Stomach (tissue), 8 donors: ENCODE measurements at regions not wholly inside any gene's neighbourhood (a gene's known extent, or its start where the extent isn't known, plus 50 kb on each side); places are given as distances from the start of the nearest gene placed in this dataset.

Experiments
- DNase-seq, 2 donors: peaks; one replicate each; pipeline versions ENCODE4 v3.0.0 to v3.0.0-alpha.2; 2013 to 2019
- H3K27ac ChIP-seq, 5 donors: fragments of 200-600 bp in 4 of 5; sonication (generic) in 4 of 5; one replicate each; pipeline ENCODE4 v1.5.1; 2013 to 2019; ENCODE audit warnings: mild to moderate bottlenecking in 1 of 5, moderate library complexity in 1 of 5
- H3K27me3 ChIP-seq, 3 donors: fragments of 200-600 bp; sonication (generic); one replicate each; pipeline ENCODE4 v1.5.1; 2017 to 2019; ENCODE audit warnings: mixed run types in 1 of 3
- H3K36me3 ChIP-seq, 4 donors: fragments of 200-600 bp; sonication (generic); 1 replicate in 3 of 4; 2 replicates in 1 of 4; pipeline ENCODE4 v1.5.1; 2016 to 2019
- H3K4me1 ChIP-seq, 4 donors: fragments of 200-600 bp; sonication (generic); one replicate each; pipeline ENCODE4 v1.5.1; 2016 to 2019
- H3K4me3 ChIP-seq, 4 donors: fragments of 200-600 bp; sonication (generic) in 3 of 4; one replicate each; pipeline ENCODE4 v1.5.1; 2016 to 2019; ENCODE audit warnings: mild to moderate bottlenecking in 1 of 4
- H3K9me3 ChIP-seq, 4 donors: fragments of 200-600 bp; sonication (generic); one replicate each; pipeline ENCODE4 v1.5.1; 2016 to 2019
- CTCF ChIP-seq, 7 experiments: fragments of 450-650 bp in 4 of 7; fragments of 200-600 bp in 3 of 7; sonication (generic) in 3 of 7; IDR thresholded peaks; one replicate each; pipeline ENCODE4 v1.5.1; 2016 to 2019; ENCODE audit warnings: antibody characterized with exemption in 7 of 7, control low read depth in 2 of 7, mild to moderate bottlenecking in 1 of 7
- EP300 ChIP-seq: sonication (generic); formaldehyde crosslinking; IDR thresholded peaks from one replicate; pipeline ENCODE4 v1.6.1; 2017; ENCODE audit warnings: antibody characterized with exemption
- POLR2A ChIP-seq, 4 donors: fragments of 450-650 bp; IDR thresholded peaks; one replicate each; pipeline ENCODE4 v1.6.1; 2016; ENCODE audit warnings: antibody characterized with exemption in 4 of 4, control low read depth in 2 of 4, mild to moderate bottlenecking in 1 of 4, moderate library complexity in 1 of 4
- POLR2AphosphoS5 ChIP-seq, 3 donors: sonication (generic); formaldehyde crosslinking; IDR thresholded peaks; one replicate each; pipeline ENCODE4 v1.6.1; 2016; ENCODE audit warnings: antibody characterized with exemption in 3 of 3
- WGBS, 5 donors: extraction: QIAGEN DNeasy Blood & Tissue Kit in 3 of 5; methylation state at CpG; one replicate each; pipeline versions ENCODE4 v1.1.5 to v1.1.7; 2013 to 2018; 5-methylcytosine and 5-hydroxymethylcytosine counted together
- intact Hi-C: fragments of 100-400 bp; cut with DNase I; formaldehyde crosslinking; loops from one replicate; pipeline ENCODE4 v1.15.1; 2023; ENCODE audit warnings: low total_unique reads
- donor health status: healthy with polysubstance abuse.
- donor health status: Bipolar disorder and iron deficiency.
- donor health status: healthy.

DNA sequence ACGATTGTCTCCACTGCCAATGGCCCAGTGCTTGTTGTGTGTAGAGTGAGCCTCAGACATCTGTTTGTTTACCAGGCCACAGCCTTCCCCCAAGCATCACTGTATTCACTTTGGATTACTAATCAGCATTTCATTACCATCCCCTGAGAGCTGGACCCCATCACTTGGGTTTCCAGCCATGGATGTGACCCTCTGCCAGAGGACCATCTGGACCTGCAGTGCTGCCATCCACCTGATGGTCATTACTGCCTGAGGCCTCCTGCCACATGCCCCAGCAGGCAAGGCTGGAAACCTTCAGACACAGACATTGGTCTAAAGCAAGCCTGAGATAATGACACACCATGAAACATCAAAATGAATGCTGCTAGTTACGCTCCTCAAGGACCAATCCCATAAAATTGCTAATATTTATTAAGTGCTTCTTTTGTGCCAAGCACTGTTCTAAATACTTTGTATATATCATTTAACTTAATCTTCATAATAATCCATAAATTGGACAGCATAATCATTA, 2096.3 kb upstream of the CELF4 start:
- no peaks in the 10 kb centered on the region for H3K9me3 ChIP-seq
- H3K27ac ChIP-seq: no peak overlapping the region
- WGBS, 5 donors: 94 to 100% (median 98%) methylated on average over 2 of the region's 2 CpGs
- H3K4me3 ChIP-seq: no peak overlapping the region
- H3K4me1 ChIP-seq: no peaks in the 10 kb centered on the region
- no peaks in the 10 kb centered on the region for H3K27me3 ChIP-seq
- intact Hi-C loops: no loop called here
- no peak for DNase-seq
- H3K36me3 ChIP-seq: no peaks in the 10 kb centered on the region
- TF ChIP-seq POLR2AphosphoS5 (IDR thresholded peaks at IDR 0.05): no peak
- TF ChIP-seq POLR2A (IDR thresholded peaks at IDR 0.05): no peak
- no peak for TF ChIP-seq CTCF (IDR thresholded peaks at IDR 0.05)
- no peak for TF ChIP-seq EP300

GRCh38 chr18:39660141-39660540, 2094.5 kb upstream of the CELF4 start:
- 88 to 98% (median 96%) methylated on average over 2 of the region's 2 CpGs for WGBS, 5 donors

DNA sequence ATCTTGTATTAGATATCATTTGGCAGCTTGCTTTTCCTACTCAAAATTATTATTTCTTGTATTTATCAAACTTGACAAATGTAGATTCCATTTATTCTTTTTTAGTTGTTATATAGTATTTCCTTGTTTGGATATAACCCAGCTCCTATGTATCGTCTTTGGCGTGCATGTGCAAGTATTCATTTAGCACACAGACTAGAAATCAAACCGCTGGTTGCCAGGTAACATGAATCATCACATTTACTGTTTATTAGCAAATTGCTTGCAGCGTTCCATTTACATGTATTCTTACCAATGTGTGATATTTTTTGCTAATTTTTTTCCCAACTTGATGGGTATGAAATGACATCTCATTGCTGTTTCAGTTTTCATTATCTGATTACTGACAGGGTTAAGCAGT, 2089.7 kb upstream of the CELF4 start:
- 89 to 92% (median 91%) methylated on average over 4 of the region's 4 CpGs for WGBS, 5 donors
- TF ChIP-seq CTCF (IDR thresholded peaks at IDR 0.05): no peak
- TF ChIP-seq EP300: no peak
- no peak for TF ChIP-seq POLR2A (IDR thresholded peaks at IDR 0.05)
- no peak for TF ChIP-seq POLR2AphosphoS5 (IDR thresholded peaks at IDR 0.05)
- no peak for DNase-seq
- H3K9me3 ChIP-seq: no peaks in the 10 kb centered on the region
- H3K27me3 ChIP-seq: no peaks in the 10 kb centered on the region
- intact Hi-C loops: no loop called here
- H3K27ac ChIP-seq: no peak overlapping the region
- no peak overlapping the region for H3K4me3 ChIP-seq
- no peaks in the 10 kb centered on the region for H3K4me1 ChIP-seq
- H3K36me3 ChIP-seq: no peaks in the 10 kb centered on the region

More at GRCh38 chr18:39660141-39660540, 2094.5 kb upstream of the CELF4 start:
- Histone ChIP-seq H3K36me3 (no peaks in the 10 kb centered on the region), H3K27me3 (no peaks in the 10 kb centered on the region), H3K4me3 (no peak overlapping the region), H3K9me3 (no peaks in the 10 kb centered on the region), H3K27ac (no peak overlapping the region), H3K4me1 (no peaks in the 10 kb centered on the region)
- intact Hi-C loops: no loop called here
- DNase-seq: no peak
- TF ChIP-seq CTCF (IDR thresholded peaks at IDR 0.05): no peak
- TF ChIP-seq POLR2A (IDR thresholded peaks at IDR 0.05): no peak
- TF ChIP-seq POLR2AphosphoS5 (IDR thresholded peaks at IDR 0.05): no peak

- intact Hi-C loops: no loop called here
- Histone ChIP-seq H3K27ac (no peak overlapping the region), H3K36me3 (no peaks in the 10 kb centered on the region), H3K27me3 (no peaks in the 10 kb centered on the region), H3K9me3 (no peaks in the 10 kb centered on the region), H3K4me1 (no peaks in the 10 kb centered on the region), H3K4me3 (no peak overlapping the region)
- DNase-seq: no peak
- no peak for TF ChIP-seq POLR2A (IDR thresholded peaks at IDR 0.05)
- TF ChIP-seq POLR2AphosphoS5 (IDR thresholded peaks at IDR 0.05): no peak
- no peak for TF ChIP-seq CTCF (IDR thresholded peaks at IDR 0.05)
- no peak for TF ChIP-seq EP300
- WGBS, 5 donors: 81 to 97% (median 92%) methylated on average over 2 of the region's 2 CpGs
Observed at GRCh38 chr18:39653221-39653620, 2087.6 kb upstream of the CELF4 start.
